Skin epidermis (tissue), 12 donors: ENCODE measurements at regions not wholly inside any gene's neighbourhood (a gene's known extent, or its start where the extent isn't known, plus 50 kb on each side); places are given as distances from the start of the nearest gene placed in this dataset.
A peak's percentile ranks its signal among the peaks of the same experiment; 100 is the strongest.

Experiments used
- H3K27ac ChIP-seq, 21 experiments: fragments of 200-600 bp; sonication (generic) in 11 of 21; one replicate each; pipeline ENCODE4 v1.5.0; 2020; ENCODE audit warnings: mild to moderate bottlenecking in 3 of 21, inconsistent platforms in 2 of 21, moderate library complexity in 2 of 21
- H3K4me3 ChIP-seq, 7 experiments: fragments of 200-600 bp; sonication (generic) in 2 of 7; one replicate each; pipeline ENCODE4 v1.5.0; 2020; ENCODE audit warnings: inconsistent platforms in 2 of 7, mild to moderate bottlenecking in 2 of 7, moderate library complexity in 1 of 7

GRCh38 chr5:34599471-34600117 lies 56.5 kb upstream of the RAI14 start:
- Histone ChIP-seq H3K27ac (peak overlapping the region in 1 of 21 experiments; percentile 24), H3K4me3 (no peak overlapping the region)

- peak overlapping the region in 1 of 21 experiments; percentile 24 for H3K27ac ChIP-seq
- no peak overlapping the region for H3K4me3 ChIP-seq
These were observed 56.0 kb upstream of the RAI14 start for GRCh38 chr5:34600118-34600493.

- no peak overlapping the region for H3K27ac ChIP-seq
These were observed 52.8 kb upstream of the RAI14 start for GRCh38 chr5:34603378-34603777.

GRCh38 chr5:34604119-34604675 lies 51.9 kb upstream of the RAI14 start:
- Histone ChIP-seq H3K27ac (no peak overlapping the region), H3K4me3 (no peak overlapping the region)

More at GRCh38 chr5:34603378-34603777, 52.8 kb upstream of the RAI14 start:
- no peak overlapping the region for H3K4me3 ChIP-seq

- Histone ChIP-seq H3K4me3 (no peak overlapping the region), H3K27ac (no peak overlapping the region)
These were observed 50.0 kb upstream of the RAI14 start for GRCh38 chr5:34606101-34606500.
